GM18498 (cell line): ENCODE measurements at regions not wholly inside any gene's neighbourhood (a gene's known extent, or its start where the extent isn't known, plus 50 kb on each side); places are given as distances from the start of the nearest gene placed in this dataset.
A peak's percentile ranks its signal among the peaks of the same experiment; 100 is the strongest.
"Not testable (repeated sequence)": the region's sequence is repeated elsewhere in the genome, so short reads cannot be mapped to it uniquely, and the experiment has no call there.

Experiments
- ATAC-seq: cut with Tn5 transposase; IDR thresholded peaks from one replicate; pipeline ENCODE4 v1.9.1; 2021; ENCODE audit warnings: mild to moderate bottlenecking, moderate library complexity; ENCODE audit not compliant: unreplicated experiment

GRCh38 chr1:228887960-228888359 lies 152.7 kb downstream of the RHOU start:
- no peak for ATAC-seq

GRCh38 chr1:228889289-228889688 lies 154.0 kb downstream of the RHOU start:
- no peak for ATAC-seq

GRCh38 chr1:228891272-228892034 lies 156.2 kb downstream of the RHOU start:
- no peak for ATAC-seq

- ATAC-seq: not testable (repeated sequence)
Observed at GRCh38 chr1:228892200-228892599, 156.9 kb downstream of the RHOU start.

- ATAC-seq: no peak
Observed at GRCh38 chr1:228894442-228894989, 159.2 kb downstream of the RHOU start.

GRCh38 chr1:228897901-228898300 lies 162.6 kb downstream of the RHOU start:
- ATAC-seq: no peak

GRCh38 chr1:228898582-228898992 lies 163.3 kb downstream of the RHOU start:
- peak; percentile 86 for ATAC-seq

GRCh38 chr1:228899421-228899956 lies 164.2 kb downstream of the RHOU start:
- no peak for ATAC-seq

GRCh38 chr1:228900099-228900885 lies 165.0 kb downstream of the RHOU start:
- ATAC-seq: no peak

GRCh38 chr1:228900886-228901392 lies 165.7 kb downstream of the RHOU start:
- ATAC-seq: no peak

GRCh38 chr1:228901936-228902681 lies 166.8 kb downstream of the RHOU start:
- no peak for ATAC-seq

- ATAC-seq: no peak
Observed at GRCh38 chr1:228902781-228903433, 167.6 kb downstream of the RHOU start.

GRCh38 chr1:228903434-228904071 lies 168.3 kb downstream of the RHOU start:
- ATAC-seq: no peak

GRCh38 chr1:228904222-228904621 lies 168.9 kb downstream of the RHOU start:
- no peak for ATAC-seq

- ATAC-seq: no peak
Observed at GRCh38 chr1:228905701-228906101, 170.4 kb downstream of the RHOU start.

GRCh38 chr1:228906223-228906860 lies 171.1 kb downstream of the RHOU start:
- no peak for ATAC-seq

- no peak for ATAC-seq
Observed at GRCh38 chr1:228911225-228912210, 176.2 kb downstream of the RHOU start.
